GM21529 (cell line): ENCODE measurements at regions not wholly inside any gene's neighbourhood (a gene's known extent, or its start where the extent isn't known, plus 50 kb on each side); places are given as distances from the start of the nearest gene placed in this dataset.

Experiments
- ATAC-seq: cut with Tn5 transposase; IDR thresholded peaks from one replicate; pipeline ENCODE4 v1.9.1; 2021; ENCODE audit not compliant: unreplicated experiment

DNA sequence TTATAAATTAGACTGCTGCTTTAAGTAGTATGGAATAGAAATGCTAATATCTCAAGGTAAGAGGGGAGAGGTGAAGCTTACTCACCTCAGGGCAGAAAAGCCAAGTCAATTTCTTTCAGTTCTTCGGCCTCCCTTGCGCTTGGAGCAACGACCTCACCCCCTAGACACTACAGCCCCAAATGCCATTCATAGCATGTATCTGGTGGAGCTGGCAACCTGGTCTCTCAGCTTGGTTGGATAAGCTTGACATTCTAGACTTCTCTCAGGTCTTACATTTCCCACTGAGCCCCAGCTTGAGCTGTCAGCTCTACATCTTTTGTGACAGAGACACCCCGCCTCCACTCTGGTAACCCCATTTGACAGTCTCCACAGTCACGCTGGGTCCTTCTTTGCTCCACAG is 154.9 kb downstream of the ZNF608 start:
- ATAC-seq: no peak

DNA sequence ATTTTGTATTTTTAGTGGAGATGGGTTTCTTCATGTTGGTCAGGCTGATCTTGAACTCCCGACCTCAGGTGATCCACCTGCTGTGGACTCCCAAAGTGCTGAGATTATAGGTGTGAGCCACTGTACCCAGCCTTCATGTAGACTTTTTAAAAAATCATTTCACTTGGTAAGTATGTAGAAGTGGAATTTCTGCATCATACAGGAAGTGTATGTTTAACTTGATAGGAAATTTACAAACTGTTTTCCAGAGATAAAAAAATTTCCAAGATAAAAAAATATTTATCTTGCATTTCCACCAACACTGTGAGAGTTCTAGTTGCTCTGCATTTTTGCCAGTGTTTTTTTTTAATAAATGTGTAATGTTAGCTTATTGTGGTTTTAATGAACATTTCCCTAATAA is 155.8 kb downstream of the ZNF608 start:
- no peak for ATAC-seq

DNA sequence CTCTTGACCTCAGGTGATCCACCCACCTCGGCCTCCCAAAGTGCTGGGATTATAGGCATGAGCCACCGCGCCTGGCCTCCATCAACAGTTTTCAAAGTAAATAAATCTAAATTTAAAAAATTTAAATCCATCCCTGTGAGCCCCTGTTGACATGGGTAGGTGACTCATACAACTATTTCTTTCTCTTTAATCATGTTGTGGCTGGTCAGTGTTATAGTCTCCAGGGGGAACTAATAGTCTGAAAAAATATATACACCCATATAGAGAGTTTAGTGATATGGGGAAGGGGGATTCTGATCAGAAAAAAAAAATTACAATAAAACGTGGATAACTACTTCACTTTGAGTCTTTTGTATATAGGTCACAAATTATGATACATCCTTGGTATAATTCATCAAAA is 159.2 kb downstream of the ZNF608 start:
- no peak for ATAC-seq

DNA sequence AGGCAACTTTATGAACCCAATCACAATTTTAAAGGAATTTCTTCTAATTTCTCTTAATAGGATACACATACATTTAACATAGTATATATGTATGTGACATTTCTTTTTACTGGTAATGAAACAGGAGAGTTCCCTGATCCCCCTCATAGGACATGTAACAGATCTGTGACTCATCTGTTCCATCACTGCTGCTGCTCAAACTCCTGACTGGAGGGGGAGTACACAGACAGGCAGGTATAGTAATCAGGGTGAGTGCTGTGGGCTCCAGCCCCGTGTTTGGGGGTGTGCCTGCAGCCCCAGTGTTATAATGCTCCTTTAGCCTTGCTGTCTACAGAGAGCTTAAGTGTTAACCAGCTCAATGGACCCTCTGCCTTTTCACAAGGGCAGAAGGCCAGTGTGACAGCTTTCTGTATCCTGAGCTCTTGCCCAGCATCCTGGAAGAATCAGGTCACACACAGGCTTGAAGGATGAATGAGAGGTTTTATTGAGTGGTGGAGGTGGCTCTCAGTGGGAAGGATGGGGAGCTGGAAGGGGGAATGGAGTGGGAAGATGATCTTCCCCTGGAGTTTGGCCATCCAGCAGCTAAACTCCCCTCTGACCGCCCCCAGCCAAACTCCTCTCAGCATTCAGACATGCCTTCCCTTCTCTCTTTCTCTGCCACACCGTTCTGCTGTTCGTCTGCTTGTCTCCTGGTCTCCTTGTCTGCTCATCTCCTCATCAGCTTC is 161.3 kb downstream of the ZNF608 start:
- ATAC-seq: peak; percentile 16

DNA sequence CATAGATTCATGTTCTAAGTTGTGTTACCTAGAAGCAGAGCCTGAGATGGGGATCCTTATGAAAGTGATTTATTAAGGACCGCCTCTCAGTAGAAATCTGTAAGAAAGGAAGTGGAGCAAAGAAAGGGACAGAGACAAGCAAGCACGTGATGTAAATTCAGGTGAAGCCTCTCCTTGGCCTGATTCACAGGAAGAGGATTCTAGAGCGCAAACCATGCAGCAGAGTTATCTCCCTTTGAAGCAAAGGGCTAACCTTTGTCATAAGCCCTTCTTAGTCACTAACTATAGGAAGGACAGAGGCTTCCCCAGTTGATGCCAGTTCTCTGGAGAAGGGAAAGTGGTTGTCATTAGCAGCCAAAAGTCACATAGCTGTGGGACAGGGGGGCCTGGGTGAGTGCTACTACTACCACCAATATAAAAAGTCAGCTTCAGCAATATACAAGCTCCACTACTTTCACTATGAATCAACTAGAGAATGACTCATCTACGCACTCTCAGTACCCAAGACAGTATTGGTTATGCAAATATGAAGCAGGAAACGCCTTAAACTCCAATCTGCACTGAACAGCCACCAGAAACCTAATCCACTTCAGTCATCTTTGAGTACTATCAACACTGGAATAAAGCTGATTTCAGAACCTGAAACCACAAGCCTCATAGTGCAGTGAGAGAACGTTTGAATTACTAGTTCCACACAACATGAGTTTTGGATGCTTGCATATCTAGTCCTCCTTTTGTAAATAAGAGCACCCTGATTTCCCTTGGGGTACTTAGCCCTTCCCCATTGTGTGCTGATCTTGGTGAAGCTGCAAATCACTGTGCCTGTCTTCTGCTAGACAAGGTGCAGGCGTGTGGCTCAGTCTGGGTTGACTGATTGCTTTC is 162.7 kb downstream of the ZNF608 start:
- peak; percentile 98 for ATAC-seq

DNA sequence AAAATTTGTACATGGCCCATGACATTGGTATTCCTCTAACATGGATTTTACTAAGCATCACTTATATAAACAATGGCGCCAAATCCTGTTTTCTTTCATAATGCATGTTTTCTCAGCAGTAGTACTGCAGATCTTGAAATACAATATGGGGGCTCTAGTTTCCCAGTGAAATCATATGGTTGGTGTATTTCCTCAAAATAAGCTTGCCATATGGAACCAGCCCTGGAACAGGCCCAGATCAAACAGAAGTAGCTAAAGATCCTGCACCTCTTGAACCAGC is 163.9 kb downstream of the ZNF608 start:
- no peak for ATAC-seq

DNA sequence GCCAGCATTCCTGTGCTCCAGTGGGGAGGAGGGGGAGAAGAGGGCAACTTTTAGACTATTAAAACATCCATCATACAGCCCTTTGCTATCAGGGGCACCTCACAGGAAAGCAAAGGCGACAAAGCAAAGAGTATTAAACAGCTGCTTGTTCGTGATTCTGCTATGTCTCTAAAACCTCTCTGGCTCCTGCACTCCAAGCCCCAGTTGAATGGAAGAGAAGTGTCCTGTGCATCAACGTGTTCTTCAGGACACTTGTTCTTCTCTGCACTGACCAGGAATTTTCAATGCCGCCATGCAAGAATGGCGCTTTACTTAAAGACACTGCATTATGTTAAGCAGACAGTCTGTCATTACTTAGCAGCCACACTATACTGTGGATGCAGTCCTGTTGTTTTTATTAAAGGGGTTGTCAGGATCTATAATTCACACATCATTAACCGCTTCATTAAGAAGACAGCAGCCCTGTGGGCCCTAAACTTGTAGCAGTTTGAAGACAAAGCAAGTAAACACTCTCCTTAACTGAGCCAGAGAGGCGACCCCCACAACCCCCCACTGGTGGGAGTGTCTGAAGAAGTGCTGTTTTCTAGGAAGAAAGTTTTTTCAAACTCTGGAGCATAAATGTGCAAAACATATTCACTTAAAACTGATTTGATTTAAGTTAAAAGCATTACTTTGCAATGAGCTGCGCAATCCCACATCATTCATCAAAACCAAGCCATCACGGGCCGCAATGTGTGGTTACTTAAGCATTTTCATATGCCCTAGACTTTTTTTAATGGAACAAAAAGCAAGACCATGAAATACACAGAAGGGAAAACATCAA is 164.5 kb downstream of the ZNF608 start:
- no peak for ATAC-seq

DNA sequence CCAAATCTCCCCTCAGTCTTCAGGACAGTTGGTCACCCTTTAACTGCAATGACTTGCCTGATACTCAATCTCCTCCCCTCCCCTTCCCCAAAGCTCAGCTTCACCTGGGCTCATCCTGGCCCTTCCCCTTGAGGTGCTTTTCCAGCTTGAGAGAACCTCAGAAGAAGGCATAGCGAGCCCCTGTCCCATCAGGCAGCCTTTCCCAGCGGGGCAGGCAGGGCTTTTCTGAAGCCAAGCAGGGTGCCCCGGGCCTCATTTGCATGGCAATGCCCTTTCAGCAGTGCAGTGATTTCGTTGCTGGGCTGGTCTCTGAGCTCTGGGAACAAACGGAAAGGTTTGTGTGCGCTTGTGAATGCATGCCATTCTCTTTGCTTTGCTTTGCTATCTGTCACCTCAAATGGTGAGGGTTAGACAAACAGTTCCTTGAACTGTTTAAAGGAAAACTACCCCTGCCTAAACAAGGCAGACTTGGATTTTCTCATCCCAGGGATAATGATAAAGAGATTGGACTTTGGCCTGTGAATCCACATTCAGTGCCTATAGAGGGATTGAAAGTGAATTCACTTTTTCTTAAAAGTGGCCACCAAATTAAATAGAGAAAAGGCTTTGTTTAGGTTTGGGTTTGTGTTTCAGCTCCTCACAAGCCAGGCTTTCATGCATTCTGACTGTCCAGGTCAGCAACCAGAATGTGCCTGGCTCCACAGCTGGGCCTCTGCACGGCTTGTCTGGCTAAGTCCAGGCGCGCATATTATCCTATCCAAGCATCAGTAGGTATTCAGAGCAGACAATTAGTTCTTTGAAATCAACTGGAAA is 165.3 kb downstream of the ZNF608 start:
- ATAC-seq: no peak

DNA sequence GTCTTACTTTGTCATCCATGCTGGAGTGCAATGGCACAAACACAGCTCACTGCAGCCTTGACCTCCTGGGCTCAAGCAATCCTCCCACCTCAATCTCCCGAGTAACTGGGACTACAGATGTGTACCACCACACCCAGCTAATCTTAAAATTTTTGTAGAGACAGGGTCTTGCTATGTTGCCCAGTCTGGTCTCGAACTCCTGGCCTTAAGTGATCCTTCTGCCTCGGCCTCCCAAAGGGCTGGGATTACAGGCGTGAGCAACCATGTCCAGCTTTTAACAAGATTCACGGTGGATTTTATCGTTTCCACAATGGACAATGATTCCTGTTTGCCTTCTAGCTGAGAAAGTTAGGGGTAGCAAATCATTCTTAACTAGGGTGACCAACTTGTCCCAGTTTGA is 165.9 kb downstream of the ZNF608 start:
- ATAC-seq: no peak

DNA sequence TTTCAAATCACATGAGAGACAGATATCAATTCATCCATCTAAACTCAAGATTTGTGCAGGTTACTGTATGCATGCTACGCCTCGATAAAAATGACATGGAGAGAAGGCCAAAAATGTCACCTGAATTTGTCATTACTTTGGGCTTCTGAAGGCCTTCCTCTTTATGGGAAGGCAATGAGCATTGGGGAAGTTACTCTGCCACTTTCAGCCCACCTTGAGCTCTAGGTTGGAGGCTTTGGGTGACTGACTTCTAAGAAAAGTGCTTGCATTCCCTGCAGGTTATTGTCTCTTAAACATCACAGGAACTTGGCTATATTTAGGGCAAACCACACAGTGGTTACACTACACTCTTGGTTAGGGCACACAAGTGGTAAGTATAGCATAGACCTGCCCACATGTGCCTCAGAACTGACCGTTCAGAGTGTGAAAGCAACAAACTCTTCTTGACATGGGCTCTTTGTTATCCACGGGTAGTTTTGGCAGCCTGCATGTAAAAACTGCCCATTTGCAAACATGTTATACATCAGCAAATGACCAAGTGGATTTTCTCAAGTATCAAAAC is 169.5 kb downstream of the ZNF608 start:
- ATAC-seq: peak; percentile 83

DNA sequence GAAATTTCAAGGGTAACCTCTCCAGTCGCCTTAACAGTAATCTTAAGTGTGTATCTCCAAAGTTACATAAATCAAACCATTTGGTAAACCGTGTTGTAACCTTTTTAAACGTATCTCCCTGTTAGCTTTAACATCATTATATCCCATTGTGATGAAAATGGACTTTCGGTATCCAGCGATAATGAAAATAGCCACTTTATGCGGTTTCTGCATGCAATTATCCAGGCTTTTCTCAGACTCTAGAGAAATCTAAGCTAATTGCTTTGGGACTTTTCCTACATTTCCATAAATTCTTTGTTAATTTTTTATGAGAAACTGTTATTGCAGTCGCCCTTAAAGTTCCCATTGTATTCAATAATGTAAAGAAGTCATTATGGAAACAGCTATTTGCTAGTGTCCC is 170.7 kb downstream of the ZNF608 start:
- ATAC-seq: no peak

DNA sequence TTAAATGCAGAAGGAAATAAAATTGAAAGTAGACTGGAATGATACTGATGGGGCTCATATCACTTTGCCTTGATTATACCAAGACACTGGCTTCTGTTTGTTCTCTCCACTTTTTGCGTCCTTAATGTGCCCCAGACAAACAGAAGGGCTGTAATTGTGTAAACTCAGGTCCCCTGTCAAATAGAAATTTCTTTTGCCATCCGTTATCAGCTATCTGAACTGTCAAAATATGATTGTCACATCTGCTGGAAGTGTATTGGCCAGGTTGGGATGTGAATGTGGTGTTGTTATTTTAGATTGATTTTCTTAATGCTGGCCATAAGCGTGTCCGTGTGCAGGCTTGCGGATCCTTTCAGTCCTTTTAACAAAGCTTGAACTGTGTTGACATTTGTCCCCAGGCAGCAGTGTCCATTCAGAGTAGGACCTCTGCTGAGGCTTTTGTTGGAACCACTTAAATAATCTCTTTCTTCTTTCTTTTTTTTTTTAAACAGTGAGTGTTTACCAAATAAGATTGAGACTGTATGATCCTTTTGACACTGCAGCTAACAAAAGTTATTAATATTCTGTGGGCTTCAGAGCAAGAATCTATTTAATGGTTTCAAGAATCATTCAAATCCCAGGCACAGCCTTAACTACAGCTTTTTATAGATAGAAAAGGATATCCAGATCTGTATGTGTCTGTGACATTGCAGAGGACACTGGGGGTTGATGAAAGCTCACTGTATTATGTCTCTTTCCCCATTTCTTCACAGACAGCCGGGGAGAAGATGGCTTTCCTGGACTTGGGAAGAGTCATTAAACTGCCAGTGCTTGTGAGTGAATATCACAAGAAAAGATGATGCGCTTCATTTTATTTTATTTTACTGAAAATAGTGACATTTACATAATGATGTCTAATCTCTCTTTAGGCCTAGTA is 171.7 kb downstream of the ZNF608 start:
- ATAC-seq: no peak

DNA sequence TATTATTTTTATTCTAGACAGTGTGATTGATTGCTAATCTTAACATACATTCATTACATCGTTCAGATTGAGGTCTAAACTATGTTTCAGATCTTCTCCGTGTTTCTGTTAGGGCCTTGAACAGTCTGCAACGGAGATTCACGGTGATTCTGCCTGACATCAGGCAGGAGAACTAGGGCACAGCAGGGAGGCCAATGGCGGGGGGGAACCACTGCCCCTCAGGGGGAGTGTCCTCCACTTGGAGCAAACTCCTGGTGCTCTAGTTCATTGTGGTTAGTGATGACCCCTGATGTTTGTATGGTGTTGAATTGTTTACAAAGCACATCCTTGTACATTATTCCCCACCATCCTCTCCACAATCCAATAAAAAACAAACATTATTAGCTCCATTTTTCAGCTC is 173.5 kb downstream of the ZNF608 start:
- ATAC-seq: no peak

DNA sequence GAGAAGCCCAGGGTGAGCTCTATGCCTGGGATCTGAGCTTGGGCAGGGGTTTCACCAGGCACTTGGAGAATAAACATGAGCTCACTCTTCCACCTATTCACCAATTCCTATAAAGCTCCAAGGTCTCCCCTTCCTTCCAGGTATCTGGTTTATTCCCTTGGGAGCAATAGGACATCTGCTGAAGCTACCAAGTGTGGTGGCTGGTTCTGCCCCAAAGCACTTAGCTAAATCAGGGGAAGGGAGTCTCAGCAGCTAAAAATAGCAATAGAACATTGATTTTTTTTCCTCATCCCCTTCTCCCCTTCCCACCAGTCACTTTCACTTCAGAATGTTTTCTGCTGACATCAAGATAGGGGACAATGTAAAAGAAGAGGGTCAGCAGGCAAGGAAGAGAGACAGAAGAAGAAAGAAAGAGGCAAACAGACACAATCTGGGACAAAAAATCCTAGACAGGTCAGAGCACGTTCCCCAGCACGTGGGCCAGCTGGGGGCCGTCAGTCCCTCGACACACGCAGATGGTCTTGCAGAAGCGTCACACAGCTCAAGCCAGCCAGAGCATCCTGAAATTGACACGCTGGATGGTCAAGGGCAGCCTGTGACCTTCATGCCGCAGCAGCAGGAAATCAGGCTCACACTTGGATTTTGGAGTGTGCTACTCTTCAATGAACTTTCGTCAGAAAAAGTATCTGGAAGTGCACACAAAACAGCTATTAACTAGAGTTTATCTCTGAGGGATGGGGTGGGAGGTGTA is 176.0 kb downstream of the ZNF608 start:
- ATAC-seq: no peak

DNA sequence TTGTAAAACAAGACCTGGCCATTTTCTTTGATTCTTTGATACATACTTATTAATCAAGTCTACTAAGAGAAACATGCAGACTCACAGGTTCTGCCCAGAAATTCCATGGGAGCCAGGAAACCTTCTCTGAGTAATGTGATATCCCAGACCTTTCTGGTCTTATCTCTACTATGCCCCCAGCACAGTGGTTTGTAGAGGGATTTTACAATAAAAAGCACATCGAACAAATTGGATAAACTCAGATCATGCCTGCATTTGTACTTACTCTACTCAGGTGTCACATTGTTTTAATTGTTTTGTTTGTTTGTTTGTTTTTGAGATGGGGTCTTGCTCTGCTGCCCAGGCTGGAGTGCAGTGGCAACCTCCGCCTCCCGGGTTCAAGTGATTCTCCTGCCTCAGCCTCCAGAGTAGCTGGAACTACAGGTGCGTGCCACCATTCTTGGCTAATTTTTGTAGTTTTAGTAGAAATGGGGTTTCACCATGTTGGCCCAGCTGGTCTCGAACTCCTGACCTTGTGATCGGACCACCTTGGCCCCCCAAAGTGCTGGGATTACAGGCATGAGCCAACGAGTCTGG is 179.5 kb downstream of the ZNF608 start:
- ATAC-seq: no peak

DNA sequence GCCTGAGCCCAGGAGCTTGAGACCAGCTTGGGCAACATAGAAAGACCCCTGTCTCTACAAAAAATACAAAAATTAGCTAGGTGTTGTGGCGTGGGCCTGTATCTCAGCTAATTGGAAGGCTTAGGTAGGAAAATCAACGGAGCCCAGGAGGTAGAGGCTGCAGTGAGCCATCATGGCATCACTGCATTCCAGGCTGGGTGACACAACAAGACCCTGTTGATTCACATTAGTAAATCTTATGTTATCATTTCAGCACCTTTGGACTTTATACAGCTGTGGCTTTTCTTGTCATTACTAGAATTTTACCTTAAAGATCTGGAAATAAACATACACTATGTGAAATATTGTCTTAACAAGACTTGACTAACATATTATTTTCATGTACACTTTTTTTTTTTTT is 185.0 kb downstream of the ZNF608 start:
- ATAC-seq: no peak

DNA sequence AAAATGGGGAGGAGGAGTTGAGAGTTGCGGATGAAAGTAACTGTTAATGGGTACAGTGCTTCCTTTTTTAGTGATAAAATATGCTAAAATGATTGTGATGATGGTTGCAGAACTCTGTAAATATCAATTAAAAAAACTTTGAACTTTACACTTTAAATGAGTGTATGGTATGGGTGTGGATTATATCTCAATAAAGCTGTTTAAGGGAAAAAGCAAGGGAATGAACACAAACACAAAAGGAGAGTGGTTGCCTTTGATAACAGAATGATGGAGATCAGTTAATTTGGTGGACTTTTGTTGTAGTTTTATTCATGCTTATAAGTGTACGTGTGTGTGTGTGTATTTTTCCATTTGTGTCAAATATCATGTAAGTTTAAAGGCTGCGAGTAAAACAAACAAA is 186.1 kb downstream of the ZNF608 start:
- no peak for ATAC-seq

DNA sequence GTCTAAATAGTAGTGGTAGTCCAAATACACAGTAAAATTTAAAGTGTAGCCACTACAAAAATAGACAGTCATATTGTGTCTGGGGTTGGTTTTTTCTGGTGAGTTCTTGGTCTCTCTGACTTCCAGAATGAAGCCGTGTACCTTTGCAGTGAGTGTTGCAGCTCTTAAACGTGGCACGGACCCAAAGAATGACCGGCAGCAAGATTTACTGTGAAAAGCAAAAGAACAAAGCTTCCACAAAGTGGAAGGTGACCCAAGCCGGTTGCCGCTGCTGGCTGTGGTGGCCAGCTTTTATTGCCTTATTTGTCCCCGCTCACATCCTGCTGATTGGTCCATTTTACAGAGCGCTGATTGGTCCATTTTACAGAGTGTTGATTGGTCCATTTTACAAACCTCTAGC is 188.7 kb downstream of the ZNF608 start:
- no peak for ATAC-seq
